A673 (cell line): ENCODE measurements at regions not wholly inside any gene's neighbourhood (a gene's known extent, or its start where the extent isn't known, plus 50 kb on each side); places are given as distances from the start of the nearest gene placed in this dataset.

Source experiments
- BruUV-seq: library from RNA; stranded (reverse); fragments of 400-500 nt; replicated peaks from 2 replicates; lab custom pipeline; 2021; lab: Mats Ljungman, UMichigan
- CTCF ChIA-PET: fragments of 300-600 bp; sonication (Branson Sonifier 250); formaldehyde crosslinking; loops from one replicate; lab custom pipeline; 2022; ENCODE audit warnings: antibody characterized with exemption; lab: Charles Lee
- POLR2A ChIA-PET: fragments of 300-600 bp; sonication (Branson Sonifier 250); formaldehyde crosslinking; loops from one replicate; lab custom pipeline; 2022; ENCODE audit warnings: antibody characterized with exemption; ENCODE audit not compliant: low non-redundant PET; lab: Charles Lee
- DNase-seq: peaks from one replicate; pipeline ENCODE4 v3.0.0-alpha.2; 2015; ENCODE audit warnings: low spot score
- H3K27ac ChIP-seq: fragments of 200-600 bp; sonication (generic); 2 replicates; pipeline ENCODE4 v1.5.1; 2016; ENCODE audit warnings: mixed run types, low read depth, mild to moderate bottlenecking, mixed read lengths, antibody characterized with exemption, low read length; ENCODE audit not compliant: poor library complexity, severe bottlenecking
- H3K27me3 ChIP-seq: fragments of 200-600 bp; sonication (generic); replicated peaks from 2 replicates; pipeline ENCODE4 v1.6.1; 2017; ENCODE audit warnings: mixed run types, low read depth, mild to moderate bottlenecking, mixed read lengths, antibody characterized with exemption, low read length; ENCODE audit not compliant: insufficient read depth, poor library complexity
- H3K36me3 ChIP-seq: fragments of 200-600 bp; sonication (generic); 2 replicates; pipeline ENCODE4 v1.6.1; 2016; ENCODE audit warnings: mixed run types, mild to moderate bottlenecking, mixed read lengths, antibody characterized with exemption, low read length; ENCODE audit not compliant: insufficient read depth, poor library complexity, severe bottlenecking
- H3K4me1 ChIP-seq: fragments of 200-600 bp; sonication (generic); 2 replicates; pipeline ENCODE4 v1.6.1; 2017; ENCODE audit warnings: mixed run types, mild to moderate bottlenecking, mixed read lengths, antibody characterized with exemption, low read length; ENCODE audit not compliant: insufficient read depth, poor library complexity, severe bottlenecking
- H3K4me3 ChIP-seq: fragments of 200-600 bp; sonication (generic); 2 replicates; pipeline ENCODE4 v1.5.1; 2016; ENCODE audit warnings: low read depth, mixed run types, mild to moderate bottlenecking, mixed read lengths, low read length; ENCODE audit not compliant: poor library complexity, severe bottlenecking
- H3K9me3 ChIP-seq: fragments of 200-600 bp; sonication (generic); 2 replicates; pipeline ENCODE4 v1.6.1; 2016; ENCODE audit warnings: mixed run types, low read depth, mild to moderate bottlenecking, mixed read lengths, antibody characterized with exemption, low read length; ENCODE audit not compliant: poor library complexity, severe bottlenecking
- CTCF ChIP-seq: fragments of 300-800, 200-600 bp; sonication (generic); conservative IDR thresholded peaks from 2 replicates; pipeline ENCODE4 v1.5.1; 2017; ENCODE audit warnings: low read depth, mild to moderate bottlenecking, antibody characterized with exemption, low read length, moderate library complexity, mixed read lengths
- EZH2 ChIP-seq: fragments of 200-600 bp; sonication (generic); IDR thresholded peaks from 2 replicates; pipeline ENCODE4 v1.6.1; 2017; ENCODE audit warnings: borderline replicate concordance, low read depth, mild to moderate bottlenecking, mixed read lengths, antibody characterized with exemption, low read length; ENCODE audit not compliant: poor library complexity, severe bottlenecking
- intact Hi-C: fragments of 100-400 bp; cut with micrococcal nuclease; formaldehyde crosslinking; loops from one replicate; pipeline ENCODE4 v1.10.0; 2022; ENCODE audit not compliant: unreplicated experiment

- Histone ChIP-seq H3K4me3 (no peak overlapping the region), H3K9me3 (peaks cover 57% of the 10 kb centered on the region), H3K4me1 (no peaks in the 10 kb centered on the region), H3K27ac (no peak overlapping the region), H3K36me3 (no peaks in the 10 kb centered on the region), H3K27me3 (no peaks in the 10 kb centered on the region)
- POLR2A ChIA-PET: no interaction called here
- DNase-seq: no peak
- intact Hi-C loops: no loop called here
- TF ChIP-seq CTCF (no peak), EZH2 (no peak)
- no TSS peak for BruUV-seq
- CTCF ChIA-PET: no interaction called here
Observed at GRCh38 chr5:12616093-12616492, 711.8 kb upstream of the CTNND2 start.

DNA sequence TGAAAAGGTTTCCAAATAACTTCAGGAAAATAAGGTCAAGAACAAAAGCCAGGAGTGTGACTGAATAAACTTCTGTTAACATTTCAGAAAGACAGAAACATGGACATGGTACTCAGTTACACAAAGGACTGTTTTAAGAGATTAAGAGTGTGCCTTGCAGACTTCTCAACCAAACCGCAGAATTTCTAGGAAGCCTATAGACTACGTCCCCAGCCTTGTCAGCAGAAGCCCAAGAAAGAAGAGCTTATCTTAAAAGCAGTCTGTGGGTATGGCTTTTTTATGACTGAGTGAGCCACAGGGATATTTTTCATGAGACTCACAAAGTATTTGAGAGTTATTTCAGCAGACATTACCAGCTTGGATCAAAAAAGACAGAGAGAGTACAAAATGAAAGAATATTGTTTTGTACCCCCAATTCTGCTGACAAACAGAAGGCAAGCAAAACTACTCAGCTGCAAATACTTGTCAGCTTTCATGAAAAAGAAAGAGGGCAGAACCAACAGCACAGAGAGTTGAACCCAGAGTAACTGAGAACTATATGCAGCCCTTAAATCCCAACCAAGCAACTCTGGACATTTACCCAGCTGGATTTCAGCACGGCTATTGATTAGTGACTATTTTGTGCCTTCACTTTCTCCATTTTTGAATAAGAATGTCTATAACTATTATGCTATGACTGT, 711.0 kb upstream of the CTNND2 start:
- intact Hi-C loops: no loop called here

DNA sequence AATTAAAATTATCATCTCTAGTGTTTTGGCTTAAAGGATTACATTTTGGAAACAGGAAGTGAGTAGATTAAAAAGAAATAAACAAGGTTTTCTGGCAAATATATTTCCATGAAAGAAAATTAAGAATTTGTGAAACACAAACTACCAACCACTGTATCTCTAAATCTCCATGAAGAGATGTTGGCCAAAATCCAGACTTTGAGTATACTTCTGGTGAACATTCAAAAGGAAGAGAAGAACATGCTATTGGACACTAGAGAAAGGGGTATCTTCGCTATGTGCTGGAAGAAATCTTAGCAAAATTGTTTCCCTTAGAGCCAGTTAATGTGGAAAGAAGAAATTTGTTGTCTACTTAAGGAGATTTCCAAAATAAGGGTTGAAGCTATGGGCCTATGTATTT, 710.4 kb upstream of the CTNND2 start:
- Histone ChIP-seq H3K27ac (no peak overlapping the region), H3K27me3 (no peaks in the 10 kb centered on the region), H3K9me3 (peaks cover 62% of the 10 kb centered on the region), H3K4me3 (no peak overlapping the region), H3K4me1 (no peaks in the 10 kb centered on the region), H3K36me3 (no peaks in the 10 kb centered on the region)
- ChIA-PET CTCF (no interaction called here), POLR2A (no interaction called here)
- DNase-seq: no peak
- no TSS peak for BruUV-seq
- TF ChIP-seq EZH2: no peak
- TF ChIP-seq CTCF: no peak
- intact Hi-C loops: no loop called here

More for the DNA sequence above, 711.0 kb upstream of the CTNND2 start:
- no peak for DNase-seq
- no peak overlapping the region for H3K27ac ChIP-seq
- H3K4me3 ChIP-seq: no peak overlapping the region
- no peaks in the 10 kb centered on the region for H3K36me3 ChIP-seq
- no peak for TF ChIP-seq EZH2
- TF ChIP-seq CTCF: no peak
- no peaks in the 10 kb centered on the region for H3K27me3 ChIP-seq
- peaks cover 57% of the 10 kb centered on the region for H3K9me3 ChIP-seq
- H3K4me1 ChIP-seq: no peaks in the 10 kb centered on the region
- POLR2A ChIA-PET: no interaction called here
- CTCF ChIA-PET: no interaction called here
- BruUV-seq: no TSS peak
